ENCODE measurements at regions not wholly inside any gene's neighbourhood (a gene's known extent, or its start where the extent isn't known, plus 50 kb on each side); places are given as distances from the start of the nearest gene placed in this dataset.

DNA sequence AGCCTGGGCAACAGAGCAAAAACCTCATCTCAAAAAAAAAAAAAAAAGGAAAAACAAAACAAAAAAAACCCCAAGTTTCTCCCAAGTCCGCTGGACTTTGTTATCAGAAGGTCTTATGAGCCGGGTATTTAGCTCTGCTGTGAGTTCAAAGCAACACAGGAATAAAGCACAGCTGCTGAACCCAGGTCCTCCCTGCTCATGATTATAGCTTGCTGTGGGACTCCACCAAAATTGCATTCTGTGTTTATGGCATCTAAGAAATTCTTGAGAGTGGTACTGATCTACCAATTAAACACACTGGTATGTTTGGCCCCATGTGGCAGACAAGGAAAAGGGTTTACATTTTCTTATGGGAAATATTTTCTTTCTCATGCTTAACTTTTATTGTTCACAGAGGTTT lies 93.6 kb upstream of the NEDD9 start:
- H3K4me3 ChIP-seq (ENCODE audit: low read depth in 1 of 2, low read length in 2 of 2) = no peak overlapping the region
- H3K27ac ChIP-seq (ENCODE audit: low read depth, low read length) = no peak overlapping the region
- H3K4me1 ChIP-seq (ENCODE audit: insufficient read depth, low read length) = no peaks in the 10 kb centered on the region
- no peaks in the 10 kb centered on the region for H3K27me3 ChIP-seq (ENCODE audit: control insufficient read depth in 1 of 2, insufficient read depth in 2 of 2, low read length in 2 of 2)
- H3K36me3 ChIP-seq (ENCODE audit: insufficient read depth, low read length) = no peaks in the 10 kb centered on the region
- H3K9me3 ChIP-seq (ENCODE audit: low read length) = no peaks in the 10 kb centered on the region
- no peak overlapping the region for H3K9ac ChIP-seq (ENCODE audit: low read length)

DNA sequence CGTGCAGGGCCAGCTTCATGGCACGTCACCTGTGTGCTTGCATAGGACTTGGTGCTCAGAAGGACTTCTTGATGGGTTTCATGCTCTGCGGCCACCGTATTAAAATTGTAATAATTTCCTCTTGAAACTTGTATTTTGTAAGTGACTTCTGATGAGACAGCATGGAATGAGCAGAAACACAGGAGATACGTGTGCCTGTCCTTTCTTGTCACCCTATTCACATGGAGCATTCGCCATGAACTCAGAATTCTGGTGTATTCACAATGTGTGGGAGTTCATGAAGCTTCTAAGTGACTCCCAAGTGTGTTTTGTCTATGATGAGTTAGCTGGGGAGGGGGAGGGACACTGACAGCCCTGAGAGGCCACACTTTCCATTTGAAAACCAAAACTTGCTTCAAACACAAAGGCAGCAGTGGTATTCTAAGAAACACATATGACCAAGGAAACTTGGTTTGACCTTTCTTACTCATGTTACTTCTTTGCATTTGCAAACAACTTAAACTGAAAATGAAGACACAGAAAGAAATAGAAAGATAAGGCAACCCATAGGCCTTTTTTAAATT lies 92.1 kb upstream of the NEDD9 start:
- Histone ChIP-seq H3K36me3 (ENCODE audit: insufficient read depth, low read length) (no peaks in the 10 kb centered on the region), H3K27me3 (ENCODE audit: control insufficient read depth in 1 of 2, insufficient read depth in 2 of 2, low read length in 2 of 2) (no peaks in the 10 kb centered on the region), H3K27ac (ENCODE audit: low read depth, low read length) (no peak overlapping the region), H3K4me1 (ENCODE audit: insufficient read depth, low read length) (no peaks in the 10 kb centered on the region), H3K4me3 (ENCODE audit: low read depth in 1 of 2, low read length in 2 of 2) (no peak overlapping the region), H3K9ac (ENCODE audit: low read length) (no peak overlapping the region), H3K9me3 (ENCODE audit: low read length) (no peaks in the 10 kb centered on the region)

DNA sequence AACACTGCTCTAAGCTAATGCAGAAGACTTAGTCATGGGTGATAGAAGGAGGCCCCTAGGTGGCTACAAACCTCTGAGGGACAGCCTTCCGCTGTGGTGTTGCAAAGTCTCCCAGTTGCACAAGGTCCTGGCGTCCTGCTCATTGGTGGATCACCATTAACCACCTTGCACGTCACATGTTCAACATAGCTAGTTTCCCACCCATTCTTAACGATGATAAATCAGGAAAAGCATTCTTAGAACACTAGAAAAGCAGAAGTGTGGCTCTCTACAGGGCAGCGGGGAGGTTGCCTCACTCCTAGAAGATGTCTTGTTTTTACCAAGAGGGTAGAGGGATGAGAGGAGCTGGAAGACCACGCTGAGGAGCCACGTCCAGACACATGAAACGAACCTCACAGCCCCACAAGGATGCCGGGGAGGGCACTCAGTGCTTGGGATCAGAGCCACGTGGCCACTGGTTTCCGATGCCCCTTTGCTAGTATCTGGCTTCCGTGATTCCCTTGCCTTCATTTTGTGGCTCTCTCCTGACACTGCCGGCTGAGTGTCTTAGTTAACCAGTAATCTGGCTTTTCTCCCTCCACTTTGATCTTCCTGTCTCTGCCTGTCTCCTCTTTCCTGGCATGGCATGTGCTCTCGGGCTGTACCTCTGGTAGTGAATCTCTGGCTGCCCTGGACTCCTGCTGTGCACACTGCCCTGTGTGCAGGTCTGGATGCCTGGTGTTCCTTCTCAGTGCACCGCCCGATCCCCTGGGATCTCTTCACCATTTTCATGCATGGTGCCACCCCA lies 91.4 kb upstream of the NEDD9 start:
- H3K4me3 ChIP-seq (ENCODE audit: low read depth in 1 of 2, low read length in 2 of 2) = no peak overlapping the region
- H3K36me3 ChIP-seq (ENCODE audit: insufficient read depth, low read length) = no peaks in the 10 kb centered on the region
- peaks cover 4% of the 10 kb centered on the region for H3K4me1 ChIP-seq (ENCODE audit: insufficient read depth, low read length)
- no peak overlapping the region for H3K9ac ChIP-seq (ENCODE audit: low read length)
- no peaks in the 10 kb centered on the region for H3K9me3 ChIP-seq (ENCODE audit: low read length)
- no peaks in the 10 kb centered on the region for H3K27me3 ChIP-seq (ENCODE audit: control insufficient read depth in 1 of 2, insufficient read depth in 2 of 2, low read length in 2 of 2)
- H3K27ac ChIP-seq (ENCODE audit: low read depth, low read length) = no peak overlapping the region

DNA sequence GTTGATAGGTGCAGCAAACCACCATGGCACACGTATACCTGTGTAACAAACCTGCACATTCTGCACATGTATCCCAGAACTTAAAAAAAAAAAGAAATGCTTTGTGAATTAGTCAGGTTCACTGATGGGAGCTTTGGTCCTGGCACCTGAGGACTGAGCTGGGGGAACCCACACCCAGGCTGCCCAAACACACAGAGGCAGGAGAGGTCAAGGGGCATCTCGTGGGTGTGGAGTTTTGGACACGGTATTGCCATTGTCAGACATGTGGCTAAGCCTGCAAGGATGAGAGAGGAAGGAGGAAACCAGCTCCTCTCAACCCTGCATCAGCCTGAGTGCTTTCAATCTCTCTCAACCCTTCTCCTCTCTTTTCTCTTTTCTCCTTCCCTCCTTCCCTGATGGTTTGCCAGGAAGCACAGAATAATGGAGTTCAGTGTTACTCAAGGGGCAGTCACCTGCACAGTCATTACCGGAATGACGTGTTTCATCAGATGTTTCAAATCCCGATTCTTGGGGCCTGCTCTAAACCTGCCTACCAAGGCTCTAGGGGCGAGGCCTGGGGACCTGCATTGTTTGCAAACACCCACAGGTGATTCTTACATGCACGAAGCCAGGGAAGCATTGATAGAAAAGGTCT lies 89.9 kb upstream of the NEDD9 start:
- no peaks in the 10 kb centered on the region for H3K9me3 ChIP-seq (ENCODE audit: low read length)
- H3K27ac ChIP-seq (ENCODE audit: low read depth, low read length) = no peak overlapping the region
- H3K9ac ChIP-seq (ENCODE audit: low read length) = no peak overlapping the region
- no peak overlapping the region for H3K4me3 ChIP-seq (ENCODE audit: low read depth in 1 of 2, low read length in 2 of 2)
- peaks cover 16% of the 10 kb centered on the region for H3K4me1 ChIP-seq (ENCODE audit: insufficient read depth, low read length)
- H3K27me3 ChIP-seq (ENCODE audit: control insufficient read depth in 1 of 2, insufficient read depth in 2 of 2, low read length in 2 of 2) = no peaks in the 10 kb centered on the region
- no peaks in the 10 kb centered on the region for H3K36me3 ChIP-seq (ENCODE audit: insufficient read depth, low read length)

DNA sequence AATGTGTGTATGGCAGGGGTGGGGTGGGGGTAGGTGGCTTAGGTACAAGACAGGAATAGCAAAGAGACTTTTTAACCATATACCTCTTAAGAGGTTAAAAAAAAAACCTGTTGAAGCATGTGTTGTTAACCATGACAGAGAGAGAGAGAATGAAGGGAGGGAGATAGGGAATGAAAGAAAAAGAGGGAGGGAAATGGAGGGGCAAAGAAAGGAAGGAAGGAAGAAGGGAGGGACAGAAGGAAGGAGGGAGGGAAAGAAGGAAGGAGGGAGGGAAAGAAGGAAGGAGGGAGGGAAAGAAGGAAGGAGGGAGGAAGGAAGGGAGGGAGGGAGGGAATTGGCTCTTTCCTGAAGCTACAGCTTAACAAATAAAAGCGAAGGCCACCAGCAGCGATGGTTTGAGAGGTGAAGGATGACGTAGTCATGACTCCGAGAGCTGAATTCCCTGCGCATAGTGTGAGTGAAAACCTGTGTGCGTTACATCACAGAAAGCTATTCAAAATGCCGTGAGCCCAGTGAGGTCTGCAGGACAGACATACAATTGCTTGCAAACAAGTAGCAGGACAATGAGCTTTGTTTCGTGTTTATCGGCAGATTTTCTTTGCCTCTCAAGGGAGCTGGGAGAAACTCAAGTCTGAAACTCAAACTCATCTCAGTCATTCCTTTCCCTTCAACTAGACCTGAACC lies 88.6 kb upstream of the NEDD9 start:
- Histone ChIP-seq H3K36me3 (ENCODE audit: insufficient read depth, low read length) (no peaks in the 10 kb centered on the region), H3K27me3 (ENCODE audit: control insufficient read depth in 1 of 2, insufficient read depth in 2 of 2, low read length in 2 of 2) (no peaks in the 10 kb centered on the region), H3K9me3 (ENCODE audit: low read length) (no peaks in the 10 kb centered on the region), H3K27ac (ENCODE audit: low read depth, low read length) (no peak overlapping the region), H3K4me1 (ENCODE audit: insufficient read depth, low read length) (peaks cover 16% of the 10 kb centered on the region), H3K4me3 (ENCODE audit: low read depth in 1 of 2, low read length in 2 of 2) (no peak overlapping the region), H3K9ac (ENCODE audit: low read length) (no peak overlapping the region)

DNA sequence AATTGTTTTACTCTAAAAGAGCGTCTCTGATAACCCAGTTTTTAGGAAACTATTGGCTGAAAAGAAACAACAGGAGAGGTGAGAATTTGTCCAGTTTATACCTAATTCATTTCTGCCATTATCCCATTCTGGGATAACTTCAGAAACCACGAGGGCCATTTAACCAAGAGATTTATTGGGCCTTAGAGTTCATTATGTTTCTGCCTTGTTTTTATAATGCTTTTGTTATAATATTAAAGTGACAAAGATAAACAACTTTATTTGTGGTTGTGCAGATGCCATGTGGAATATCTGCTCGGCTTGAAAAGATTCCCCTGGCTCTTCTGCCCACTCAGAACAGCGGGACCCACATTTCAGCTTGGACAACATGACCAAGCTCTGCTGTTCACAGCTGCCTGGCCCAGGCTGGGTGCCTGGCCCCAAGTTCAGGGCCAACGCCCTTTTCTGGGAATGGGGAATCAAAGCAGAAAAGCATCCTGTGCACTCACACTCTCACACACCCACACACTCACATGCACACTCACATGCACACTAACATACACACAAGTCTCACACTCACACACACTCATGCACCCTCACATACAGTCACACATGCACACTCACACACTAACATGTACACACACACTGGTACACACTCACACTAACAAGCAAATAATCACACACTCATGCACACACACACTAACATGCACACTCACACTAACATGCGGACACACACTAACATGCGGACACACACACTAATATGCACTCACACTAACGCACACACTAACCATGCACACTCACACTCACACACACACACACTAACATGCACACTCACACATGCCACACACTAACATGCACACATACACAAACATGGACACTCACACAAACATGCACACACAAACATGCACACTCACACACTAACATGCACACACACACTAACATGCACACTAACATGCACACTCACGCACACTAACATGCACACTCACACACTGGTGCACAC lies 86.7 kb upstream of the NEDD9 start:
- Histone ChIP-seq H3K9ac (ENCODE audit: low read length) (no peak overlapping the region), H3K4me1 (ENCODE audit: insufficient read depth, low read length) (peaks cover 16% of the 10 kb centered on the region), H3K36me3 (ENCODE audit: insufficient read depth, low read length) (no peaks in the 10 kb centered on the region), H3K27me3 (ENCODE audit: control insufficient read depth in 1 of 2, insufficient read depth in 2 of 2, low read length in 2 of 2) (no peaks in the 10 kb centered on the region), H3K9me3 (ENCODE audit: low read length) (no peaks in the 10 kb centered on the region), H3K4me3 (ENCODE audit: low read depth in 1 of 2, low read length in 2 of 2) (no peak overlapping the region), H3K27ac (ENCODE audit: low read depth, low read length) (no peak overlapping the region)

DNA sequence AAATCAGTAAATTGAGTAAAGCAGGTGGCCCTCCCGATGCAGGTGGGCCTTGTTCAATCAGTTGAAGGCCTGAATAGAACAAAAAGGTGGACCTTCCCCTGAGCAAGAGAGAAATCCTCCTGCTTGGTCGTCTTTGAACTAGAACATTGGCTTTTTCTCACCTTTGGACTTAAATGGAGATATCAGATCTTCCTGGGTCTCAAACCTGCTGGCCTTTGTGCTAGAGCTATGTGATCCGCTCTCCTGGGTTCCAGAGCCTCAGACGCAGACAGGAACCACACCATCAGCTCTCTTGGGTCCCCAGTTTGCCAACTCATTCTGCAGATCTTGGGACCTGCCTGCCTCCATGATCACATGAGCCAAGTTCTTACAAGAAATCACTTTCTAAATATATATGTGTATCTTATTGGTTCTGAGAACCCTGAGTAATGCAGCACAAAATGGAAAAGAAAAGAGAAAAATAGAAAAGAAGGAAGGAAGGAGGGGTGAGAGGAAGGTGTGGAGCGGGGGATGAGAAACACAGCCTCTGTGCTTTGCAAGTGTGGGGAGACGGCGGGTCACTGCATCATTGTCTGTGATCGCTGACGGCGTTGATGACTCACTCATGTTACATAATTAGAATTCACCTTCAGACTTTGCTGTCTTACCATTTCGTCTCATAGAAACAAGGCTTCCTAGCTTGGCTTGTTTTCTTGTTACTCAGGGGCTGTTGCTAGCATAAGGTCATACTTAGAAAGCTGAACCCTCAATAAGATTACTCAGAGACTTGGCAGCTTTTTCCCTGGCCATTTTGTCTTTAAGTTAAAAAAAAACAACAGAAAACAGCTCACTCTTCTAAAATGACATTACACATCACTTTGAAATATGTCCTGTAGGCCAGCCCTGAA lies 85.7 kb upstream of the NEDD9 start:
- Histone ChIP-seq H3K9ac (ENCODE audit: low read length) (no peak overlapping the region), H3K27ac (ENCODE audit: low read depth, low read length) (no peak overlapping the region), H3K9me3 (ENCODE audit: low read length) (no peaks in the 10 kb centered on the region), H3K27me3 (ENCODE audit: control insufficient read depth in 1 of 2, insufficient read depth in 2 of 2, low read length in 2 of 2) (no peaks in the 10 kb centered on the region), H3K36me3 (ENCODE audit: insufficient read depth, low read length) (no peaks in the 10 kb centered on the region), H3K4me1 (ENCODE audit: insufficient read depth, low read length) (peaks cover 16% of the 10 kb centered on the region), H3K4me3 (ENCODE audit: low read depth in 1 of 2, low read length in 2 of 2) (no peak overlapping the region)

DNA sequence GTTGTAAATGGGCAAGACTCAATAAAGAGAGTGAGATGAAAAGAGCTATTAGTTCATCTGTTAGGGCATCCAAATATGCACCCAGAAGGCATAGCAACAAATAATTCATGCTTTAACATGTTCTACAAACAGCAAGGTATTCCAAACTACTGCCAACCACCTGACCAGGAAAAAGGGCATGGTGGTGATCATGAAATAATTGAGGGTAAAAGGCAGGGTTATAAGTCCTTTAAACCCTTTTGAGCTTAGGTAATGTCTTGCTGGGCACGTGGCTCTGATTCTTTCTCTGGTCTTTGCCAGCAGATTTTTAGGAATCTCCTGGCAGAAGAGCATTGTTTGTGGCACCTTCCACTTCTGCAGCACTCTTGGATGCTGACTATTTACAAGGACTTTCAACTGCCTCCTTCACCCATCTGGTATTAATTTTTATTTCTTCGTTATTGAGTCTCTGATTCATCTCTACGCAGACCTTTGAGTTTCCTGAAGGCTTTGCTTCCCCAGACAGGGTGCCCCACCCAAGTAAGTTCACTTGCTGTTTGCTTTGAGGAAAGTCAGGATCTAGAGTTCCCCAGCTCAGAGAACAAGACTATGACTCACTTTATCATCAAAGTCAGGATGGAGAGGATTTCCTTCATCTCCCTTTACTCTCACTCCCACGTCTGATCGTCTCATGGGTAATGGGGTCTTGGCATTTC lies 83.4 kb upstream of the NEDD9 start:
- no peak overlapping the region for H3K4me3 ChIP-seq (ENCODE audit: low read depth in 1 of 2, low read length in 2 of 2)

DNA sequence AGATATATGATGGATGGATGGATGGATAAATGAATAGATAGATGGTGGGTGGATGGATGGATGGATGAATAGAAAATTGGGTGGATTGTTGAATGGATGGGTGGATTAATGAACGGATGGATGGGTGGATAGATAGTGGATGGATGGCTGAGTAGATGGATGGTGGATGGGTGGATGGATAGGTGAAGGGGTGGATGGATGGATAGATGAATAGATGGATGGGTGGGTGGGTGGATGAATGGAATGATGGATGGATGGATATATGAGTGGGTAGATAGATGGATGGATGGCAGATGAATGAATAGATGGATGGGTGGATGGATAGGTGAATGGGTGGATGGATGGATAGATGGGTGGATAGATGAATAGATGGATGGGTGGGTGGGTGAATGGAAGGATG lies 80.7 kb upstream of the NEDD9 start:
- H3K4me3 ChIP-seq (ENCODE audit: low read depth in 1 of 2, low read length in 2 of 2) = no peak overlapping the region
- H3K4me1 ChIP-seq (ENCODE audit: insufficient read depth, low read length) = peaks cover 6% of the 10 kb centered on the region
- H3K36me3 ChIP-seq (ENCODE audit: insufficient read depth, low read length) = no peaks in the 10 kb centered on the region
- H3K27me3 ChIP-seq (ENCODE audit: control insufficient read depth in 1 of 2, insufficient read depth in 2 of 2, low read length in 2 of 2) = no peaks in the 10 kb centered on the region
- H3K9ac ChIP-seq (ENCODE audit: low read length) = no peak overlapping the region
- no peak overlapping the region for H3K27ac ChIP-seq (ENCODE audit: low read depth, low read length)
- H3K9me3 ChIP-seq (ENCODE audit: low read length) = no peaks in the 10 kb centered on the region

More for the DNA sequence above, 83.4 kb upstream of the NEDD9 start:
- Histone ChIP-seq H3K27me3 (ENCODE audit: control insufficient read depth in 1 of 2, insufficient read depth in 2 of 2, low read length in 2 of 2) (no peaks in the 10 kb centered on the region), H3K36me3 (ENCODE audit: insufficient read depth, low read length) (no peaks in the 10 kb centered on the region), H3K9me3 (ENCODE audit: low read length) (no peaks in the 10 kb centered on the region), H3K4me1 (ENCODE audit: insufficient read depth, low read length) (peaks cover 16% of the 10 kb centered on the region), H3K27ac (ENCODE audit: low read depth, low read length) (no peak overlapping the region), H3K9ac (ENCODE audit: low read length) (no peak overlapping the region)

DNA sequence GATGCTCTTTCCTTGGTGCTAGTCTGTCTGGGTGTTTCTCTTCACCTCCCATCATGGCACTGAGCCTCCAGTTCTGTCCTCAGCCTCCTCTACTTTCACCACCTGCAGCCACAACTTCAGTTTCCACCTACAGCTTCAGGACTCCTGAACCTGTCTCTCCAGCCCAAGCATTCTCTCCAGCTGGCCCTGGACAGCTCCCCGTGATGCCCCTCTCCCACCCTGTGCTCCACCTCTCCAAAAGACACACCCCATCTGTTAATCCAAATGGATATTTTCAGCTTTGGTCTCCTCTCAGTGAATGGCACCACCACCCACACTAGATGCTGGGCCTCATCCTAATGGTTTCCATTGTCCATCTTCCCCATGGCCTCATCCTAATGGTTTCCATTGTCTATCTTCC lies 79.5 kb upstream of the NEDD9 start:
- H3K4me3 ChIP-seq (ENCODE audit: low read depth in 1 of 2, low read length in 2 of 2) = no peak overlapping the region
- H3K36me3 ChIP-seq (ENCODE audit: insufficient read depth, low read length) = no peaks in the 10 kb centered on the region
- H3K9me3 ChIP-seq (ENCODE audit: low read length) = no peaks in the 10 kb centered on the region

More for the DNA sequence above, 79.5 kb upstream of the NEDD9 start:
- no peaks in the 10 kb centered on the region for H3K27me3 ChIP-seq (ENCODE audit: control insufficient read depth in 1 of 2, insufficient read depth in 2 of 2, low read length in 2 of 2)
- H3K9ac ChIP-seq (ENCODE audit: low read length) = no peak overlapping the region
- H3K4me1 ChIP-seq (ENCODE audit: insufficient read depth, low read length) = no peaks in the 10 kb centered on the region
- H3K27ac ChIP-seq (ENCODE audit: low read depth, low read length) = no peak overlapping the region
